ENCODE measurements at regions not wholly inside any gene's neighbourhood (a gene's known extent, or its start where the extent isn't known, plus 50 kb on each side); places are given as distances from the start of the nearest gene placed in this dataset.
"Not testable (repeated sequence)": the region's sequence is repeated elsewhere in the genome, so short reads cannot be mapped to it uniquely, and the experiment has no call there.

GRCh38 chr6:27668442-27669294, 195.8 kb upstream of the ZNF184 start:
- peak in 2 of 4 experiments; percentile 13 to 35 for DNase-seq

- DNase-seq = no peak
These were observed 194.9 kb upstream of the ZNF184 start for GRCh38 chr6:27667657-27668441.

- DNase-seq = no peak
These were observed 194.2 kb upstream of the ZNF184 start for GRCh38 chr6:27667016-27667656.

GRCh38 chr6:27662769-27663168, 189.9 kb upstream of the ZNF184 start:
- no peak for DNase-seq

- not testable (repeated sequence) for DNase-seq
These were observed 189.3 kb upstream of the ZNF184 start for GRCh38 chr6:27662212-27662611.

GRCh38 chr6:27653143-27653825, 180.4 kb upstream of the ZNF184 start:
- not testable (repeated sequence) for DNase-seq

- no peak for DNase-seq
These were observed 178.4 kb upstream of the ZNF184 start for GRCh38 chr6:27651371-27651732.

GRCh38 chr6:27650620-27651370, 177.9 kb upstream of the ZNF184 start:
- no peak for DNase-seq

- DNase-seq = no peak
These were observed 171.6 kb upstream of the ZNF184 start for GRCh38 chr6:27644528-27644927.

GRCh38 chr6:27642744-27643456, 170.0 kb upstream of the ZNF184 start:
- no peak for DNase-seq

- not testable (repeated sequence) for DNase-seq
These were observed 163.0 kb upstream of the ZNF184 start for GRCh38 chr6:27635886-27636285.

GRCh38 chr6:27633221-27633688, 160.3 kb upstream of the ZNF184 start:
- DNase-seq = not testable (repeated sequence)

GRCh38 chr6:27631609-27631916, 158.7 kb upstream of the ZNF184 start:
- DNase-seq = no peak

GRCh38 chr6:27630727-27631608, 158.1 kb upstream of the ZNF184 start:
- DNase-seq = peak in 2 of 4 experiments; percentile 4 to 18

GRCh38 chr6:27624694-27625262, 151.9 kb upstream of the ZNF184 start:
- DNase-seq = no peak

GRCh38 chr6:27623103-27623502, 150.2 kb upstream of the ZNF184 start:
- no peak for DNase-seq

GRCh38 chr6:27619436-27619835, 146.5 kb upstream of the ZNF184 start:
- no peak for DNase-seq

- DNase-seq = no peak
These were observed 145.1 kb upstream of the ZNF184 start for GRCh38 chr6:27617700-27618689.

Data from activated naive CD4-positive, alpha-beta T cell (primary cell).